OCI-LY1 (cell line): ENCODE measurements at regions not wholly inside any gene's neighbourhood (a gene's known extent, or its start where the extent isn't known, plus 50 kb on each side); places are given as distances from the start of the nearest gene placed in this dataset.

Source experiments
- EZH2 ChIP-seq: fragments of 200-600 bp; sonication (generic), shearing (Covaris generic); IDR thresholded peaks from 2 replicates; pipeline ENCODE4 v1.8.0; 2017; ENCODE audit warnings: borderline replicate concordance, mixed run types, mild to moderate bottlenecking, antibody characterized with exemption, low read length, moderate library complexity, mixed read lengths
- TF ChIP-seq, protein P1 (sequence below): fragments of 200-600 bp; sonication (generic), shearing (Covaris generic); IDR thresholded peaks from 2 replicates; pipeline ENCODE4 v1.5.1; 2017; ENCODE audit warnings: mild to moderate bottlenecking, antibody characterized with exemption, low read length, moderate library complexity, mixed read lengths

DNA sequence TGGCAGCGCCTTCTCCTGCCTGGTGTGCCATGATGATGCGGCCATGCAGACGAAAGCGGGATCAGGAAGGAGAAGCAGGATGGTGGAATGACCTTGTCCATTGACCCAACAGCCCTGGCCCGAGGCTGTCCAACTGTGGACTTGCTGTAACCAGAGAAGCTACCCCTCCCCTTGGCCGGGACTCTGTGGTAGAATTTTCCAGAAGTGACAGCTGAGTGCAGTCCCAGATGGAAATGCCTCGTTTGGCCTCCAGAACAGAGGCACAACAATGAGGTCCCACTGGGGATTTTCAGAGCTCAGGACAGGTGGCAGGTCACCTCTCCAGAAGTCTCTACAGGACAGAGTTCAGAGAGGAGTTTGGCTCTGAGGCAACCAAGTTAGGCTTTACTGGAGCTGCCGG, 299.2 kb upstream of the CDH4 start:
- TF ChIP-seq, protein P1, sequence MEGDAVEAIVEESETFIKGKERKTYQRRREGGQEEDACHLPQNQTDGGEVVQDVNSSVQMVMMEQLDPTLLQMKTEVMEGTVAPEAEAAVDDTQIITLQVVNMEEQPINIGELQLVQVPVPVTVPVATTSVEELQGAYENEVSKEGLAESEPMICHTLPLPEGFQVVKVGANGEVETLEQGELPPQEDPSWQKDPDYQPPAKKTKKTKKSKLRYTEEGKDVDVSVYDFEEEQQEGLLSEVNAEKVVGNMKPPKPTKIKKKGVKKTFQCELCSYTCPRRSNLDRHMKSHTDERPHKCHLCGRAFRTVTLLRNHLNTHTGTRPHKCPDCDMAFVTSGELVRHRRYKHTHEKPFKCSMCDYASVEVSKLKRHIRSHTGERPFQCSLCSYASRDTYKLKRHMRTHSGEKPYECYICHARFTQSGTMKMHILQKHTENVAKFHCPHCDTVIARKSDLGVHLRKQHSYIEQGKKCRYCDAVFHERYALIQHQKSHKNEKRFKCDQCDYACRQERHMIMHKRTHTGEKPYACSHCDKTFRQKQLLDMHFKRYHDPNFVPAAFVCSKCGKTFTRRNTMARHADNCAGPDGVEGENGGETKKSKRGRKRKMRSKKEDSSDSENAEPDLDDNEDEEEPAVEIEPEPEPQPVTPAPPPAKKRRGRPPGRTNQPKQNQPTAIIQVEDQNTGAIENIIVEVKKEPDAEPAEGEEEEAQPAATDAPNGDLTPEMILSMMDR: no peak
- TF ChIP-seq EZH2: no peak
